Pancreas (tissue), 10 donors: ENCODE measurements at regions not wholly inside any gene's neighbourhood (a gene's known extent, or its start where the extent isn't known, plus 50 kb on each side); places are given as distances from the start of the nearest gene placed in this dataset.

Source experiments
- ATAC-seq, 4 donors: fragments of 200-7000 bp; cut with Tn5 transposase; one replicate each; pipeline versions ENCODE4 v1.8.0 to v1.9.1; 2020; ENCODE audit warnings: mild to moderate bottlenecking in 4 of 4, moderate library complexity in 4 of 4
- DNase-seq, 6 donors: peaks; one replicate each; pipeline ENCODE4 v3.0.0-alpha.2; 2020
- FAIRE-seq: peaks from 2 replicates; lab custom pipeline; 2012; peaks lifted over from hg19 to GRCh38; lab: Jason Lieb, UNC
- H3K27ac ChIP-seq, 4 donors: fragments of 200-600 bp; sonication (generic); 1 replicate in 3 of 4; 2 replicates in 1 of 4; pipeline versions ENCODE4 v1.5.0 to v1.8.0; 2020
- H3K27me3 ChIP-seq, 4 donors: fragments of 200-600 bp; one replicate each; pipeline ENCODE4 v1.8.0; 2021
- H3K36me3 ChIP-seq, 3 donors: fragments of 200-600 bp; sonication (generic) in 1 of 3; one replicate each; pipeline versions ENCODE4 v1.5.0 to v1.8.0; 2020 to 2021
- H3K4me1 ChIP-seq, 3 donors: fragments of 200-600 bp; one replicate each; pipeline ENCODE4 v1.8.0; 2021
- H3K4me3 ChIP-seq, 4 donors: fragments of 200-600 bp; sonication (generic) in 2 of 4; one replicate each; pipeline versions ENCODE4 v1.5.0 to v1.8.0; 2020 to 2021
- H3K9me3 ChIP-seq, 4 donors: fragments of 200-600 bp; one replicate each; pipeline ENCODE4 v1.8.0; 2021
- WGBS, 2 donors: extraction: QIAGEN DNeasy Blood & Tissue Kit; methylation state at CpG; one replicate each; pipeline ENCODE4 v1.1.7; 2013; 5-methylcytosine and 5-hydroxymethylcytosine counted together
- intact Hi-C, 3 donors: fragments of 100-400 bp; cut with DNase I; formaldehyde crosslinking; loops; one replicate each; pipeline versions ENCODE4 v1.11.1 to v1.14.2; 2022
- TF ChIP-seq, protein P1 (sequence below), 4 donors: fragments of 200-600 bp; sonication (generic) in 3 of 4; IDR thresholded peaks; one replicate each; pipeline versions ENCODE4 v1.5.0 to v1.8.0; 2021; ENCODE audit warnings: antibody characterized with exemption in 4 of 4
- donor health status: healthy with polysubstance abuse.
- donor health status: DM: no; HTN: no; CAD: no; lungs with moderate emphysema.
- donor health status: DM: no; HTN: no; CAD: no.
- donor health status: control.
- donor health status: control.
- donor health status: Bipolar disorder and iron deficiency.
- donor health status: DM: yes; HTN: yes; CAD: no.
- donor health status: DM: no; HTN: no; CAD: no.
- donor health status: DM: no; HTN: no; CAD: no.
- donor health status: DM: yes; HTN: yes; CAD: no.

DNA sequence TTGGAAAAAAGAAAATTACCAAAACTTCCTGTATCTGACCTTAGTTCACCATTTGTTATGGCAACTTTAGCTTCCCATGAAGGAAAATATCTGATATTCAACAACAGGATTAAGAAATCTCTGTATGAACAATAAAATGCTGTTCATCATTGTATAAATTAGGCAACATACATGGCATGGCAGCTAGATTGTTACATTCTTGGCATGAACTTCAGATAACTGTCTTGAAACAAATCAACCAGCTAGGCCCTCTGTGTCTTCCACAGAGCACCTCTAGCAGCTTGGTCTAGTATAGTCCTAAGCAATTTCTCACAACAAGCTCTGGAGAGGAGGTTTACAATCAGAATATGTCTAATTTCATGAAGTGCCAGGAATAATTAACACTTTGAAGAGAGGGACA is 105.4 kb upstream of the PCDH7 start:
- no peaks in the 10 kb centered on the region for H3K9me3 ChIP-seq
- no peak overlapping the region for H3K4me3 ChIP-seq
- no peaks in the 10 kb centered on the region for H3K27me3 ChIP-seq
- intact Hi-C loops, result no loop called here
- H3K36me3 ChIP-seq, result no peaks in the 10 kb centered on the region
- H3K4me1 ChIP-seq, result no peaks in the 10 kb centered on the region
- H3K27ac ChIP-seq, result no peak overlapping the region
- no peak for ATAC-seq
- no peak for DNase-seq
- TF ChIP-seq, protein P1, sequence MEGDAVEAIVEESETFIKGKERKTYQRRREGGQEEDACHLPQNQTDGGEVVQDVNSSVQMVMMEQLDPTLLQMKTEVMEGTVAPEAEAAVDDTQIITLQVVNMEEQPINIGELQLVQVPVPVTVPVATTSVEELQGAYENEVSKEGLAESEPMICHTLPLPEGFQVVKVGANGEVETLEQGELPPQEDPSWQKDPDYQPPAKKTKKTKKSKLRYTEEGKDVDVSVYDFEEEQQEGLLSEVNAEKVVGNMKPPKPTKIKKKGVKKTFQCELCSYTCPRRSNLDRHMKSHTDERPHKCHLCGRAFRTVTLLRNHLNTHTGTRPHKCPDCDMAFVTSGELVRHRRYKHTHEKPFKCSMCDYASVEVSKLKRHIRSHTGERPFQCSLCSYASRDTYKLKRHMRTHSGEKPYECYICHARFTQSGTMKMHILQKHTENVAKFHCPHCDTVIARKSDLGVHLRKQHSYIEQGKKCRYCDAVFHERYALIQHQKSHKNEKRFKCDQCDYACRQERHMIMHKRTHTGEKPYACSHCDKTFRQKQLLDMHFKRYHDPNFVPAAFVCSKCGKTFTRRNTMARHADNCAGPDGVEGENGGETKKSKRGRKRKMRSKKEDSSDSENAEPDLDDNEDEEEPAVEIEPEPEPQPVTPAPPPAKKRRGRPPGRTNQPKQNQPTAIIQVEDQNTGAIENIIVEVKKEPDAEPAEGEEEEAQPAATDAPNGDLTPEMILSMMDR (IDR thresholded peaks at IDR 0.05), result no peak
- no peak for FAIRE-seq

DNA sequence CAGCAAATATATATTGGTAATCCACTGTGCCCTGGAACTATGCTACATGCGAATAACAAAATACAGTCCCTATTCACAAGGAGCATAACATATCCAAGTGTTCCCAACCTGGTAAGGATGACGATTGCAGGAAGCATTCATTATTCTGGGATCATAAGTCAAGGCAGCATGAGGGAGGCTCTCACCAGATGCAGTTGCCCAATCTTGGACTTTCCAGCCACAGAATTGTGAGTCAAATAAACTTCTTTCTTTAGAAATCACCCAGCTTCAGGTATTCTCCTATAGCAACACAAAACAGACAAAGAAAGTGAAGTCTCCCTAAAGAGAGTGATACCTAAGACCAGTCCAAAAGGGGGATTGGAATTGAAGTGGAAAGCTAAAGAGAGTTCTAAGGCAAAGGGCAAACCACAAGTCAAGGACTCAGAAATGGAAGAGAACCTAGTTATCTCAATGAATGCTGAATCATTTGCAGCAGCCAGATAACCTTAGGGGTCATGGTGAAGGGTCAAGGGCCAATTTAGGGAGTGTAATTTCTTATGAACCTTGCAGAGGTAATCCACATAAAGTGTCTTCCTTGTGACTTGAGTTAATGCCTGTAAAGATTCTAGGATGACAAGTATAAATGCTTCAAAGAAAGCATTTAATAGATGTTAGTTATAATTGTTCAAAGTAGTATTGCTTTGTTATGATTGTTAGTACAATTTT is 103.1 kb upstream of the PCDH7 start:
- Histone ChIP-seq H3K27ac (no peak overlapping the region), H3K36me3 (no peaks in the 10 kb centered on the region), H3K4me3 (no peak overlapping the region), H3K27me3 (no peaks in the 10 kb centered on the region), H3K9me3 (no peaks in the 10 kb centered on the region), H3K4me1 (no peaks in the 10 kb centered on the region)
- no peak for DNase-seq
- TF ChIP-seq, protein P1 (IDR thresholded peaks at IDR 0.05), result no peak
- FAIRE-seq, result no peak
- no peak for ATAC-seq
- WGBS, 2 donors, result 71 to 81% methylated on average over 2 of the region's 2 CpGs
- intact Hi-C loops, result no loop called here

DNA sequence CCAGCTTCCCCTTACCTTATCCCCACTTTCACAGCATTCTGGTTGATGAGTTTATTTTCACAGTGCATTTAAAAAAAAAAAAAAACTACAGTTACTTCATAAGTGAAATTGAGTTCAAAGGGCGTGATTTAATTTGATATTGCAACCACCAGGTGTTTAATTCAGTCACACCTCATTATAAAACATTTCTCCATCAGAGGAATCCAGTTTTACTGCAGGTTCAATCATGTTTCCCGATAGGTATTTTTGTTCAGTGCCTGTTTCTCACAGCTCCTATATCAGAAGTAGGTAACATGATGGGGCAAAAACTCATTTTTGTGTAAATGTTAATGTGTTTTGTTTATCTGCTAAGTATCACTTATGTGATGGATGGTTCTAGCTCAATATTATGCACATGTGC is 102.3 kb upstream of the PCDH7 start:
- ATAC-seq (no peak), FAIRE-seq (no peak), DNase-seq (no peak)
- H3K4me1 ChIP-seq, result no peaks in the 10 kb centered on the region
- no peak overlapping the region for H3K27ac ChIP-seq
- H3K36me3 ChIP-seq, result no peaks in the 10 kb centered on the region
- no peaks in the 10 kb centered on the region for H3K9me3 ChIP-seq
- H3K4me3 ChIP-seq, result no peak overlapping the region
- TF ChIP-seq, protein P1 (IDR thresholded peaks at IDR 0.05), result no peak
- intact Hi-C loops, result no loop called here
- H3K27me3 ChIP-seq, result no peaks in the 10 kb centered on the region
- 79 to 92% methylated on average over 2 of the region's 2 CpGs for WGBS, 2 donors

DNA sequence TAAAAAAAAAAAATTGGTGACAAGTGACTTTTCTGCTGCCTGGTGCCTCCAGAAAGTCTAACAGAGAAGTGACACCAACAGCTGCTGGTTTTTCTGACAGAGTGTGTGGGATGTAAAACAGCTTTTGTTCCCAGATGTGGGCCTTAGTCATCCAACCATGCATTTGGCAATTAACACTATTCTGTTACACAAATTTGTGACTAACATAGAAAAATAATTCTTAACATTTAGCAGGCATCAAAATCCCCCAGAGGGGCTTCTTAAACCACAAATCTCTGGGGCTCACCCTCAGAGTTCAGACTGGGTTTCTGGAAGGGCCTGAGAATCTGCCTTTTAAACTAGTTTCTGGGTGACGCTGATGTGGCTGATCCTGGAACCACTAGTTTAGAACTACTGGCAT is 100.5 kb upstream of the PCDH7 start:
- DNase-seq (no peak), FAIRE-seq (no peak), ATAC-seq (no peak)
- Histone ChIP-seq H3K36me3 (no peaks in the 10 kb centered on the region), H3K27ac (no peak overlapping the region), H3K27me3 (no peaks in the 10 kb centered on the region), H3K9me3 (no peaks in the 10 kb centered on the region), H3K4me1 (no peaks in the 10 kb centered on the region), H3K4me3 (no peak overlapping the region)
- TF ChIP-seq, protein P1 (IDR thresholded peaks at IDR 0.05), result no peak
- intact Hi-C loops, result no loop called here
- 1 to 6% methylated on average over 1 of the region's 1 CpG for WGBS, 2 donors

DNA sequence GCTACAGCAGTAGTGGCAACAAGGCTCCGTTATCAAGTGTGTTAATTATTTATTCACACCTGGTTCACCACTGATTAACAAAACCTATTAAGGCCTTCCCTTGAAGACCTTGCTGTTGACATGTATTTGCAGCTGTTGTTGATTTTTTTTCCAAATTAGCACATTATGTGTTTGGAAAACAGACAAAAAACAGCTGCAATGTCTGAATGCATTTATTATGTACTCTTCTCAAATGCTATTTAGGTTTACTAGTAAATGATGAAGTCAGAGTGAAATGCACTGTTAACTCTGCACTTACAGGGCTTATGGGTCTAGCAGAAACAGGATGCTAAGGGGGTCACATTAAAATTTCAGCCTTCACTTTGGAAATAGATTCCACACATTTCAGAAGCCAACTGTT is 99.5 kb upstream of the PCDH7 start:
- ATAC-seq (no peak), FAIRE-seq (no peak), DNase-seq (no peak)
- Histone ChIP-seq H3K27ac (no peak overlapping the region), H3K4me1 (no peaks in the 10 kb centered on the region), H3K9me3 (no peaks in the 10 kb centered on the region), H3K36me3 (no peaks in the 10 kb centered on the region), H3K27me3 (no peaks in the 10 kb centered on the region), H3K4me3 (no peak overlapping the region)
- TF ChIP-seq, protein P1 (IDR thresholded peaks at IDR 0.05), result no peak
- 4 to 16% methylated on average over 1 of the region's 1 CpG for WGBS, 2 donors
- intact Hi-C loops, result no loop called here
